Spleen (tissue), 7 donors: ENCODE measurements at regions not wholly inside any gene's neighbourhood (a gene's known extent, or its start where the extent isn't known, plus 50 kb on each side); places are given as distances from the start of the nearest gene placed in this dataset.

Experiments used
- POLR2A ChIP-seq, 3 donors: fragments of 450-650 bp; IDR thresholded peaks; one replicate each; pipeline ENCODE4 v1.5.1; 2017; ENCODE audit warnings: antibody characterized with exemption in 3 of 3, mild to moderate bottlenecking in 1 of 3
- POLR2AphosphoS5 ChIP-seq, 3 donors: sonication (generic); formaldehyde crosslinking; IDR thresholded peaks; one replicate each; pipeline ENCODE4 v1.5.1; 2017; ENCODE audit warnings: antibody characterized with exemption in 3 of 3
- TF ChIP-seq, protein P1 (sequence below), 11 experiments: fragments of 200-600 bp in 7 of 11; fragments of 450-650 bp in 4 of 11; sonication (generic) in 4 of 11; IDR thresholded peaks in 8 of 11; conservative IDR thresholded peaks in 3 of 11; 1 replicate in 7 of 11; 2 replicates in 4 of 11; pipeline versions ENCODE4 v1.4.0 to v1.8.0; 2016 to 2021; ENCODE audit warnings: antibody characterized with exemption in 11 of 11, inconsistent platforms in 4 of 11, mild to moderate bottlenecking in 1 of 11
- donor health status: DM: no; HTN: no; CAD: no; lungs with moderate emphysema.
- donor health status: DM: no; HTN: no; CAD: no.
- donor health status: DM: no; HTN: no; CAD: no.

DNA sequence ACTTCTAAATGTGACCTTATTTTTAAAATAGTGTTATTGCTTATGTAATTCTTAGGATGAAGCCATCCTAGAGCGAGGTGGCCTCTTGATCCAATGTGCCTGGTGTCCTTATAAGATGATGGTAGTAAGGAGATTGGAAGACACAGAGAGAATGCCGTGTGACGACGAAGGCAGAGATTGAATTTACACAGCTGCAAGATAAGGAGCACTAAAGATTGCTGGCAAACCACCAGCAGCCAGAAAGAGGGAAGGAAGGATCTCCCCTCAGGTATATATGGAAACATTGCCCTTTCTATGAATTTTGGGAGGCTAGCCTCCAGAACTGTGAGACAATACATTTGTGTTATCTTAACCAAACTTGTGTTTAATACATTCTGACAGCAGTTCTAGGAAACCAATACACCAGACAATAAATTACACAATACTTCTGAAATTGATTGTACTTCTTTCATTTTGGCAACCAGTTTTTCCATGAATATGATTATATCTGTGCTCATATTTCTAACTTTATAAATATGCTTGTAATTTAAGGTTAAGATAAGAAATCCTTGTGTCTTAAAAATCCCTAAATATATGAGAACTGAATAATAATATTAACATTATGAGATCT, 86.3 kb upstream of the VPREB1 start:
- TF ChIP-seq, protein P1, sequence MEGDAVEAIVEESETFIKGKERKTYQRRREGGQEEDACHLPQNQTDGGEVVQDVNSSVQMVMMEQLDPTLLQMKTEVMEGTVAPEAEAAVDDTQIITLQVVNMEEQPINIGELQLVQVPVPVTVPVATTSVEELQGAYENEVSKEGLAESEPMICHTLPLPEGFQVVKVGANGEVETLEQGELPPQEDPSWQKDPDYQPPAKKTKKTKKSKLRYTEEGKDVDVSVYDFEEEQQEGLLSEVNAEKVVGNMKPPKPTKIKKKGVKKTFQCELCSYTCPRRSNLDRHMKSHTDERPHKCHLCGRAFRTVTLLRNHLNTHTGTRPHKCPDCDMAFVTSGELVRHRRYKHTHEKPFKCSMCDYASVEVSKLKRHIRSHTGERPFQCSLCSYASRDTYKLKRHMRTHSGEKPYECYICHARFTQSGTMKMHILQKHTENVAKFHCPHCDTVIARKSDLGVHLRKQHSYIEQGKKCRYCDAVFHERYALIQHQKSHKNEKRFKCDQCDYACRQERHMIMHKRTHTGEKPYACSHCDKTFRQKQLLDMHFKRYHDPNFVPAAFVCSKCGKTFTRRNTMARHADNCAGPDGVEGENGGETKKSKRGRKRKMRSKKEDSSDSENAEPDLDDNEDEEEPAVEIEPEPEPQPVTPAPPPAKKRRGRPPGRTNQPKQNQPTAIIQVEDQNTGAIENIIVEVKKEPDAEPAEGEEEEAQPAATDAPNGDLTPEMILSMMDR (IDR thresholded peaks at IDR 0.05 in 8 of 11, conservative IDR thresholded peaks at IDR 0.05 in 3 of 11) = no peak
- TF ChIP-seq POLR2A (IDR thresholded peaks at IDR 0.05) (no peak), POLR2AphosphoS5 (IDR thresholded peaks at IDR 0.05) (no peak)
